ENCODE measurements at regions not wholly inside any gene's neighbourhood (a gene's known extent, or its start where the extent isn't known, plus 50 kb on each side); places are given as distances from the start of the nearest gene placed in this dataset.

DNA sequence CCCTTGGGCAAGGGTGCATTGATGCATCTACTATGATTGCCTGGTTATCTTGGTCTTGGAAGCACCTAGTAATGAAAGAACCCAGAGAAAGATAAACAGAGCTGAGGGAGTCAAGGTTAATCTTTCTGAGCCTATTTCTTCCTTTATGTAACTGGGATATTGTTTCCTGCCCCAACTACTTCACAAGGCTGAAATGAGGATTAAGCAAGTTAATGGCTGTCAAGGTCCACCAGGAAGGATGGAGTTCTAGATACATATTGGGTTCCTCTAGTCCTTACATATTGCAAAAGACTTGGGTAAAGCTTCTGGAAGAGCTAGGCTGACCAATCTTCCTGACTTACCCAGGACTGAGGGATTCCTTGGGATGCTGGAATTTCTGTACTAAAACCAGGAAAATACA lies 589.8 kb downstream of the INSC start:
- Mint-ChIP-seq H3K27ac (ENCODE audit: unreplicated experiment) (no peak overlapping the region), H3K9me3 (ENCODE audit: unreplicated experiment) (no peaks in the 10 kb centered on the region), H3K4me1 (ENCODE audit: low read depth, unreplicated experiment) (peaks cover 4% of the 10 kb centered on the region), H3K36me3 (ENCODE audit: unreplicated experiment) (no peaks in the 10 kb centered on the region), H3K27me3 (ENCODE audit: unreplicated experiment) (no peaks in the 10 kb centered on the region), H3K4me3 (ENCODE audit: unreplicated experiment) (no peak overlapping the region)
- DNase-seq, result no peak
- TF ChIP-seq, protein P1, sequence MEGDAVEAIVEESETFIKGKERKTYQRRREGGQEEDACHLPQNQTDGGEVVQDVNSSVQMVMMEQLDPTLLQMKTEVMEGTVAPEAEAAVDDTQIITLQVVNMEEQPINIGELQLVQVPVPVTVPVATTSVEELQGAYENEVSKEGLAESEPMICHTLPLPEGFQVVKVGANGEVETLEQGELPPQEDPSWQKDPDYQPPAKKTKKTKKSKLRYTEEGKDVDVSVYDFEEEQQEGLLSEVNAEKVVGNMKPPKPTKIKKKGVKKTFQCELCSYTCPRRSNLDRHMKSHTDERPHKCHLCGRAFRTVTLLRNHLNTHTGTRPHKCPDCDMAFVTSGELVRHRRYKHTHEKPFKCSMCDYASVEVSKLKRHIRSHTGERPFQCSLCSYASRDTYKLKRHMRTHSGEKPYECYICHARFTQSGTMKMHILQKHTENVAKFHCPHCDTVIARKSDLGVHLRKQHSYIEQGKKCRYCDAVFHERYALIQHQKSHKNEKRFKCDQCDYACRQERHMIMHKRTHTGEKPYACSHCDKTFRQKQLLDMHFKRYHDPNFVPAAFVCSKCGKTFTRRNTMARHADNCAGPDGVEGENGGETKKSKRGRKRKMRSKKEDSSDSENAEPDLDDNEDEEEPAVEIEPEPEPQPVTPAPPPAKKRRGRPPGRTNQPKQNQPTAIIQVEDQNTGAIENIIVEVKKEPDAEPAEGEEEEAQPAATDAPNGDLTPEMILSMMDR (IDR thresholded peaks at IDR 0.05; ENCODE audit: partially characterized antibody, unreplicated experiment), result no peak

DNA sequence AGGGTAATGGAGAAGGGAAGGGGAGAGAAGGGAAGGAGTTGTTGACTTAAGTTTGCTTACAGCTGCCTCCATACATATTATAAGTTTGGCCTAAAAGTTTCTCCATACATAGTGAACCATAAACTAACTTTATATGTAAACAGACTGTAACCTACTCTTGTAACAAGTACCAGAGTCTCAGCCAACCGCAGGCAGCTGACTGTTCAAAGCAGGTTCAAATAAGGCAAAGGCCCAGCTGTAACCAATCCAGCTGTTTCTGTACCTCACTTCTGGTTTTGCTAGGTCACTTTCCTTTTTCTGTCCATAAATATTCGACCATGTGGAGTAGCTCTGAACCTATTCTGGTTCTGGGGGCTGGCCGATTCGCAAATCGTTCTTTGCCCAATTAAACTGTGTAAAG lies 591.2 kb downstream of the INSC start:
- Mint-ChIP-seq H3K9me3 (ENCODE audit: unreplicated experiment) (no peaks in the 10 kb centered on the region), H3K27me3 (ENCODE audit: unreplicated experiment) (no peaks in the 10 kb centered on the region), H3K36me3 (ENCODE audit: unreplicated experiment) (no peaks in the 10 kb centered on the region), H3K4me1 (ENCODE audit: low read depth, unreplicated experiment) (peaks cover 4% of the 10 kb centered on the region), H3K27ac (ENCODE audit: unreplicated experiment) (no peak overlapping the region), H3K4me3 (ENCODE audit: unreplicated experiment) (no peak overlapping the region)
- no peak for DNase-seq
- TF ChIP-seq, protein P1 (IDR thresholded peaks at IDR 0.05; ENCODE audit: partially characterized antibody, unreplicated experiment), result no peak

DNA sequence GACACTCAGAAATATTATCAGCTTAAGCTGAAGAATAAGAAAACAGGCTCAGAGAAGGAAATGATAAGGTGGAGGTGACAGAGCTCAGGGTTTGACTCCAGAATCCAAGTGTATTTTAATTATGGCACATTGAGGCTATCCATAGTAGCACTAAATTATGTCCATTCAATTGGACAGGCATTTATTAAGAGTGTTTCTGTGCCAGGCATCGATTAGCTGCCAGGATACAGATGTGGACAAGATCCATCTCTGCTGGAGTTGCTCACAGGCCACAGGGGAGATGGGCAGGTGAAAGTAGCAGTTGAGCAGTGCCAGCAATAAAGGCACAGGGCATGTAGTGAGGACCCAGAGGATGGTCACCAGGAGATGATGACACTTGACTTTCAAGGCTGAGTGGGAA lies 592.5 kb downstream of the INSC start:
- Mint-ChIP-seq H3K4me3 (ENCODE audit: unreplicated experiment) (no peak overlapping the region), H3K27ac (ENCODE audit: unreplicated experiment) (no peak overlapping the region), H3K36me3 (ENCODE audit: unreplicated experiment) (no peaks in the 10 kb centered on the region), H3K9me3 (ENCODE audit: unreplicated experiment) (no peaks in the 10 kb centered on the region), H3K27me3 (ENCODE audit: unreplicated experiment) (no peaks in the 10 kb centered on the region), H3K4me1 (ENCODE audit: low read depth, unreplicated experiment) (peaks cover 11% of the 10 kb centered on the region)
- no peak for DNase-seq
- TF ChIP-seq, protein P1 (IDR thresholded peaks at IDR 0.05; ENCODE audit: partially characterized antibody, unreplicated experiment), result no peak

DNA sequence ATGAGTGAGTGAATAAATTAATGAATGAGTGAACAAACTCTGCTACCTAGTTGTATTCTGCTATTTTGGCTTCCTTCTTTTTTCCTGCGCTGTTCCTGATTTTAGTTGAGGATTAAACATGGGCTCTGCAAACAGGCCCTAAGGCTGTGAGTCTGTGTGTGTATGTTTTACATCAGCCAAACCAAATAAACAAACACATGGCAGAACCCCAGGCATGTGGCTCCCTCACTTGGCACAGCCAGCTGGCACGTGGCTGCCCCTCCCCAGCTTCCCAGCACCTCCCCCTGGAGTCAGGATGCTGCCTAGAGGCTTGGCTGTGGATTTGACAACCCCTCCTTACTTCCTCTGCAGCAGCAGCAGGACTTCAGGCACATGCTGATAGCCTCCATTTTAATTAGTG lies 593.2 kb downstream of the INSC start:
- TF ChIP-seq, protein P1 (IDR thresholded peaks at IDR 0.05; ENCODE audit: partially characterized antibody, unreplicated experiment), result no peak
- Mint-ChIP-seq H3K4me1 (ENCODE audit: low read depth, unreplicated experiment) (peaks cover 11% of the 10 kb centered on the region), H3K27me3 (ENCODE audit: unreplicated experiment) (no peaks in the 10 kb centered on the region), H3K27ac (ENCODE audit: unreplicated experiment) (no peak overlapping the region), H3K36me3 (ENCODE audit: unreplicated experiment) (no peaks in the 10 kb centered on the region), H3K4me3 (ENCODE audit: unreplicated experiment) (no peak overlapping the region), H3K9me3 (ENCODE audit: unreplicated experiment) (no peaks in the 10 kb centered on the region)
- DNase-seq, result no peak

DNA sequence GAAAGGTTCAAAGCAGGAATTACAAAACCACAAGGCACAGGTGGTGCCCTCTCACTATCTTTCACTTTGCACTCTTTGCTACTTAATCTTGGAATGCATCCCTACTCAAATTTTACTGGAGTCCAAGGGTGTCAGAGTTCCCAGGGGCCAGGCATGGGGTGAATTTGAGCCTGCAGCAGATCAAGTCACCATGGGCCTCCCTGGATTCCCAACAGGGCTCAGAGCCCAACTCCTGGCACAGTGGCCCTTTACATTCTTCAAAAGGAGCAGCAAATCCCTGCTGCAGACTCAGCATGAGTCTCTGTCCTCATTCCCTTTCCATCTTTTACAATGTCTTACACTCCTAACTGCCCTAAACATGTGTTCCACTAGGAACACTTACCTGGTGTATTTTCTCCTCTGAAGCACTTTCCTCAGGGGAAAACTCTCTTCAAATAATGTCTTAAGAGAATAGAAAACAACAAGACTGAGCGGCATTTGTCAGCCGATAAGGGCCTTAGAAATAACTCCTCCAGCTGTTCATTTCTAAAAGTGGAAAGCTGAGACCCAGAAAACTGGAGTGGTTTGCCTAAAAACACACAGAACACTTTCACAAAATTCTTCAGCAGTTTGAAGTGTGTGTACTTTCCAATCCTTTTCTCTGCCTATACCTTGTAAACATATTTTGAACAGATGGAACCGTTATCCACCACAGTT lies 596.0 kb downstream of the INSC start:
- Mint-ChIP-seq H3K27ac (ENCODE audit: unreplicated experiment) (no peak overlapping the region), H3K9me3 (ENCODE audit: unreplicated experiment) (no peaks in the 10 kb centered on the region), H3K4me1 (ENCODE audit: low read depth, unreplicated experiment) (peaks cover 15% of the 10 kb centered on the region), H3K36me3 (ENCODE audit: unreplicated experiment) (no peaks in the 10 kb centered on the region), H3K4me3 (ENCODE audit: unreplicated experiment) (no peak overlapping the region), H3K27me3 (ENCODE audit: unreplicated experiment) (no peaks in the 10 kb centered on the region)
- TF ChIP-seq, protein P1 (IDR thresholded peaks at IDR 0.05; ENCODE audit: partially characterized antibody, unreplicated experiment), result no peak
- no peak for DNase-seq

Measured in glutamatergic neuron (in vitro differentiated cells).